ENCODE measurements at regions not wholly inside any gene's neighbourhood (a gene's known extent, or its start where the extent isn't known, plus 50 kb on each side); places are given as distances from the start of the nearest gene placed in this dataset.

GRCh38 chr9:86464242-86464641 is 110.0 kb upstream of the TUT7 start:
- H2BK120ac ChIP-seq (ENCODE audit: low read depth, low read length) = no peak overlapping the region
- no peak overlapping the region for H3K4me3 ChIP-seq (ENCODE audit: insufficient read depth, low read depth, low read length)
- ChIA-PET CTCF (no interaction called here), POLR2A (ENCODE audit: unreplicated experiment) (interaction anchor here (0.6 kb wide), 1 partner anchor 55 kb away, joined by 4 read pairs; no protein-coding TSS in a partner anchor)
- H4K91ac ChIP-seq (ENCODE audit: insufficient read depth, low read depth, low read length) = no peak overlapping the region
- no peaks in the 10 kb centered on the region; the same call in 1 of the 2 replicates for H3K27me3 ChIP-seq (ENCODE audit: control insufficient read depth, insufficient read depth, low read length)
- H2BK5ac ChIP-seq (ENCODE audit: low read depth, low read length, poor library complexity, severe bottlenecking) = no peak overlapping the region
- no peak overlapping the region for H3K14ac ChIP-seq (replicated peaks; ENCODE audit: low read depth, low read length)
- no peak overlapping the region for H2AFZ ChIP-seq (replicated peaks; ENCODE audit: low read length, poor library complexity)
- DNase-seq (no peak), ATAC-seq (ENCODE audit: low read depth) (no peak)
- H2BK20ac ChIP-seq (ENCODE audit: low read depth, low read length) = no peak overlapping the region
- intact Hi-C loops (cut with micrococcal nuclease) = no loop called here
- no TSS peak for BruUV-seq (replicated peaks)
- in situ Hi-C loops (cut with MboI; ENCODE audit: low sequenced_read_pairs) = no loop called here
- no peak overlapping the region for H3K9ac ChIP-seq (ENCODE audit: low read depth, low read length)
- H3K23ac ChIP-seq (ENCODE audit: low read depth, low read length) = no peak overlapping the region
- no peaks in the 10 kb centered on the region for H3K36me3 ChIP-seq (ENCODE audit: control insufficient read depth, insufficient read depth, low read length)
- no peak overlapping the region for H2AK9ac ChIP-seq (replicated peaks; ENCODE audit: low read depth, low read length, poor library complexity)
- peaks cover 2% of the 10 kb centered on the region; the same call in 1 of the 2 replicates for H3K4me1 ChIP-seq (ENCODE audit: control insufficient read depth, insufficient read depth, low read length)
- H3K4ac ChIP-seq (ENCODE audit: low read depth, low read length) = no peak overlapping the region
- H2AK5ac ChIP-seq (ENCODE audit: low read depth, low read length) = no peak overlapping the region
- no peak overlapping the region for H3K27ac ChIP-seq (ENCODE audit: insufficient read depth, low read length)
- H3K18ac ChIP-seq (ENCODE audit: low read depth, low read length) = no peak overlapping the region
- H3K4me2 ChIP-seq (ENCODE audit: low read depth, low read length) = no peak overlapping the region
- no peaks in the 10 kb centered on the region for H3K9me3 ChIP-seq (ENCODE audit: control insufficient read depth, insufficient read depth, low read length)
- H4K20me1 ChIP-seq (ENCODE audit: insufficient read depth, low read length) = no peaks in the 10 kb centered on the region
- no peak overlapping the region for H2BK15ac ChIP-seq (ENCODE audit: low read depth, low read length)
- dilution Hi-C loops (cut with HindIII; ENCODE audit: low sequenced_read_pairs, unreplicated experiment) = no loop called here
- no peaks in the 10 kb centered on the region for H3K79me1 ChIP-seq (ENCODE audit: low read depth in 1 of 2, low read length in 2 of 2)
- WGBS, 2 experiments (ENCODE audit: extremely low coverage in 2 of 2, insufficient read length in 1 of 2) = no CpG with 5 or more reads among the region's 3 CpGs
- H4K8ac ChIP-seq (ENCODE audit: low read depth in 2 of 2, low read length in 2 of 2) = no peak overlapping the region
- no peaks in the 10 kb centered on the region for H3K9me1 ChIP-seq (ENCODE audit: insufficient read depth, low read length)
- no peak for TF ChIP-seq CEBPB (IDR thresholded peaks at IDR 0.05; ENCODE audit: low read depth, low read length)
- no peak for TF ChIP-seq FOS (IDR thresholded peaks at IDR 0.05; ENCODE audit: low read depth, low read length)
- no peak for TF ChIP-seq NFE2L2 (IDR thresholded peaks at IDR 0.05; ENCODE audit: low read depth, low read length)
- no peak for TF ChIP-seq BHLHE40 (IDR thresholded peaks at IDR 0.05; ENCODE audit: low read depth, low read length)
- TF ChIP-seq RCOR1 (IDR thresholded peaks at IDR 0.05; ENCODE audit: insufficient replicate concordance, low read length) = no peak
- no peak for TF ChIP-seq RAD21 (IDR thresholded peaks at IDR 0.05; ENCODE audit: low read length)
- no peak for TF ChIP-seq MXI1 (IDR thresholded peaks at IDR 0.05; ENCODE audit: borderline replicate concordance, low read depth, low read length)
- TF ChIP-seq CHD1 (IDR thresholded peaks at IDR 0.05; ENCODE audit: low read depth, low read length) = no peak
- no peak for TF ChIP-seq MAZ (IDR thresholded peaks at IDR 0.05; ENCODE audit: borderline replicate concordance, low read depth, low read length)
- TF ChIP-seq SMC3 (IDR thresholded peaks at IDR 0.05; ENCODE audit: low read depth, low read length) = no peak
- TF ChIP-seq CTCF (conservative IDR thresholded peaks at IDR 0.05; ENCODE audit: low read depth, low read length) = no peak
- TF ChIP-seq RFX5 (IDR thresholded peaks at IDR 0.05; ENCODE audit: low read depth, low read length) = no peak
- no peak for TF ChIP-seq MAFK (IDR thresholded peaks at IDR 0.05; ENCODE audit: low read depth, low read length)
- TF ChIP-seq USF2 (IDR thresholded peaks at IDR 0.05; ENCODE audit: low read depth, low read length) = no peak
- no peak for TF ChIP-seq ELK1 (IDR thresholded peaks at IDR 0.05; ENCODE audit: borderline replicate concordance, low read depth, low read length)
- TF ChIP-seq POLR2A (IDR thresholded peaks at IDR 0.05; ENCODE audit: low read depth, low read length) = no peak
- no peak overlapping the region for H3K56ac ChIP-seq (ENCODE audit: extremely low read depth, insufficient read depth, low read length)
- no peak overlapping the region for H4K5ac ChIP-seq (ENCODE audit: low read depth, low read length)
